SK-N-SH (cell line): ENCODE measurements at regions not wholly inside any gene's neighbourhood (a gene's known extent, or its start where the extent isn't known, plus 50 kb on each side); places are given as distances from the start of the nearest gene placed in this dataset.

ENCODE experiments used
- CTCF ChIA-PET: fragments of 300-600, 350-600 bp; formaldehyde crosslinking; extraction: SDS; loops from one replicate; lab custom pipeline; 2021; lab: Yijun Ruan, JAX
- POLR2A ChIA-PET: fragments of 350-600 bp; sonication (Branson Sonifier 250); formaldehyde crosslinking; extraction: SDS; loops from one replicate; lab custom pipeline; 2020; ENCODE audit warnings: antibody characterized with exemption, inconsistent platforms; lab: Yijun Ruan, JAX
- DNase-seq: peaks from one replicate; pipeline ENCODE4 v3.0.0; 2012
- H2AFZ ChIP-seq: fragments of 200-600 bp; sonication (generic); 2 replicates; pipeline ENCODE4 v1.8.1; 2016; ENCODE audit warnings: antibody characterized with exemption, mild to moderate bottlenecking, low read depth
- H3F3A ChIP-seq: fragments of 200-600 bp; sonication (generic); replicated peaks from 2 replicates; pipeline ENCODE3; 2016; ENCODE audit warnings: antibody characterized with exemption, mild to moderate bottlenecking; ENCODE audit not compliant: insufficient read depth
- H3K27ac ChIP-seq, 2 experiments: fragments of 200-500 bp in 1 of 2; fragments of 200-600 bp in 1 of 2; sonication (Bioruptor generic) in 1 of 2; sonication (generic), shearing (Covaris generic) in 1 of 2; 2 replicates each; pipeline versions ENCODE4 v1.5.1 to v1.6.1; 2014 to 2016; ENCODE audit warnings: low read depth in 2 of 2, inconsistent platforms in 1 of 2, low read length in 1 of 2, mild to moderate bottlenecking in 1 of 2, mixed read lengths in 1 of 2
- H3K27me3 ChIP-seq: fragments of 200-600 bp; sonication (generic), shearing (Covaris generic); 2 replicates; pipeline ENCODE4 v1.6.1; 2016; ENCODE audit warnings: mixed run types; ENCODE audit not compliant: insufficient read depth
- H3K36me3 ChIP-seq, 2 experiments: fragments of 200-500 bp in 1 of 2; fragments of 200-600 bp in 1 of 2; sonication (Bioruptor generic) in 1 of 2; sonication (generic) in 1 of 2; replicated peaks in 1 of 2; 2 replicates each; pipeline versions ENCODE3 to v1.5.1; 2014 to 2016; ENCODE audit warnings: low read length in 1 of 2, mild to moderate bottlenecking in 1 of 2; ENCODE audit not compliant: insufficient read depth in 2 of 2, control insufficient read depth in 1 of 2
- H3K4me1 ChIP-seq, 2 experiments: fragments of 200-500 bp in 1 of 2; fragments of 200-600 bp in 1 of 2; sonication (Bioruptor generic) in 1 of 2; sonication (generic), shearing (Covaris generic) in 1 of 2; 2 replicates each; pipeline versions ENCODE4 v1.5.1 to v1.6.1; 2014 to 2016; ENCODE audit warnings: low read depth in 1 of 2, low read length in 1 of 2, mixed run types in 1 of 2; ENCODE audit not compliant: insufficient read depth in 2 of 2, control insufficient read depth in 1 of 2
- H3K4me2 ChIP-seq: fragments of 200-600 bp; sonication (generic), shearing (Covaris generic); 2 replicates; pipeline ENCODE4 v1.6.1; 2017; ENCODE audit warnings: mixed run types
- H3K4me3 ChIP-seq, 2 experiments: fragments of 200-500 bp in 1 of 2; fragments of 200-600 bp in 1 of 2; sonication (Bioruptor generic) in 1 of 2; sonication (generic), shearing (Covaris generic) in 1 of 2; 2 replicates each; pipeline versions ENCODE4 v1.5.1 to v1.8.1; 2014 to 2016; ENCODE audit warnings: low read depth in 2 of 2, inconsistent platforms in 1 of 2, low read length in 1 of 2, mild to moderate bottlenecking in 1 of 2, mixed read lengths in 1 of 2, moderate library complexity in 1 of 2
- H3K79me2 ChIP-seq: fragments of 200-600 bp; sonication (generic); 2 replicates; pipeline ENCODE4 v1.8.1; 2017; ENCODE audit warnings: mild to moderate bottlenecking; ENCODE audit not compliant: insufficient read depth
- H3K9ac ChIP-seq: fragments of 200-600 bp; sonication (generic); 2 replicates; pipeline ENCODE4 v1.6.1; 2017; ENCODE audit warnings: mixed run types
- H3K9me2 ChIP-seq: fragments of 200-600 bp; sonication (generic); 2 replicates; pipeline ENCODE4 v1.6.1; 2017; ENCODE audit warnings: mixed run types
- H3K9me3 ChIP-seq: fragments of 200-600 bp; sonication (generic); 2 replicates; pipeline ENCODE4 v1.6.1; 2017; ENCODE audit warnings: mixed run types, mild to moderate bottlenecking, moderate library complexity
- H4K20me1 ChIP-seq: fragments of 200-600 bp; sonication (generic); 2 replicates; pipeline ENCODE4 v1.6.1; 2017; ENCODE audit warnings: mild to moderate bottlenecking, mixed run types; ENCODE audit not compliant: insufficient read depth
- CTCF ChIP-seq: fragments of 200-600 bp; sonication (generic); IDR thresholded peaks from 2 replicates; pipeline ENCODE4 v1.6.1; 2017; ENCODE audit warnings: antibody characterized with exemption, mild to moderate bottlenecking, moderate library complexity
- ELF1 ChIP-seq: IDR thresholded peaks from 2 replicates; pipeline ENCODE4 v1.4.0; 2012
- EZH2phosphoT487 ChIP-seq: fragments of 200-600 bp; sonication (generic); IDR thresholded peaks from 2 replicates; pipeline ENCODE4 v1.6.1; 2017; ENCODE audit warnings: low read depth, mixed run types, mild to moderate bottlenecking, antibody characterized with exemption, moderate library complexity, borderline replicate concordance
- FOSL2 ChIP-seq: IDR thresholded peaks from 2 replicates; pipeline ENCODE4 v1.4.0; 2012; ENCODE audit warnings: low read depth, mild to moderate bottlenecking, moderate library complexity, borderline replicate concordance
- FOXJ3 ChIP-seq: sonication (generic); formaldehyde crosslinking; IDR thresholded peaks from 2 replicates; pipeline ENCODE4 v1.5.1; 2020; ENCODE audit warnings: mild to moderate bottlenecking, missing genetic modification reagents
- FOXM1 ChIP-seq: IDR thresholded peaks from 2 replicates; pipeline ENCODE4 v1.4.0; 2012; ENCODE audit warnings: low read depth, mild to moderate bottlenecking
- IRF3 ChIP-seq: fragments of 150-350 bp; IDR thresholded peaks from 2 replicates; pipeline ENCODE4 v1.6.1; 2016; ENCODE audit warnings: mild to moderate bottlenecking, low read depth, low read length
- NRF1 ChIP-seq: IDR thresholded peaks from 2 replicates; pipeline ENCODE4 v1.6.1; 2012; ENCODE audit warnings: low read depth, mild to moderate bottlenecking, low read length
- REST ChIP-seq: IDR thresholded peaks from 2 replicates; pipeline ENCODE4 v1.6.1; 2012; ENCODE audit warnings: mild to moderate bottlenecking, low read depth, low read length, moderate library complexity
- RFX5 ChIP-seq: IDR thresholded peaks from 2 replicates; pipeline ENCODE4 v1.6.1; 2012; ENCODE audit warnings: mild to moderate bottlenecking, improper control_type of control experiment, low read length
- ZBTB33 ChIP-seq: IDR thresholded peaks from 2 replicates; pipeline ENCODE4 v1.4.0; 2012; ENCODE audit warnings: low read depth, borderline replicate concordance

- Histone ChIP-seq H2AFZ (no peak overlapping the region), H3K36me3 (no peaks in the 10 kb centered on the region), H3K9ac (no peak overlapping the region), H3K9me3 (no peaks in the 10 kb centered on the region), H3K27me3 (no peaks in the 10 kb centered on the region), H4K20me1 (no peaks in the 10 kb centered on the region), H3K4me1 (peaks cover 0 to 3% of the 10 kb centered on the region in 2 experiments; a peak in 2 of 4 replicates), H3K4me3 (no peak overlapping the region), H3K79me2 (no peaks in the 10 kb centered on the region), H3K9me2 (no peaks in the 10 kb centered on the region), H3K27ac (no peak overlapping the region), H3K4me2 (no peak overlapping the region), H3F3A (no peaks in the 10 kb centered on the region)
- CTCF ChIA-PET = no interaction called here
- no peak for DNase-seq
- TF ChIP-seq FOSL2 (no peak), NRF1 (no peak), ELF1 (no peak), IRF3 (no peak), FOXM1 (no peak), REST (no peak), RFX5 (no peak), FOXJ3 (CRISPR knock-in tag) (no peak), ZBTB33 (no peak), CTCF (no peak), EZH2phosphoT487 (no peak)
- POLR2A ChIA-PET = no interaction called here
These were observed 129.7 kb downstream of the DTWD1 start for GRCh38 chr15:49750553-49750952.
